IMR-90 (cell line): ENCODE measurements at regions not wholly inside any gene's neighbourhood (a gene's known extent, or its start where the extent isn't known, plus 50 kb on each side); places are given as distances from the start of the nearest gene placed in this dataset.

ENCODE experiments used
- ATAC-seq: fragments of 200-7000 bp; cut with Tn5 transposase; 2 replicates; pipeline ENCODE4 v1.9.1; 2020; ENCODE audit warnings: low read depth, mild to moderate bottlenecking, moderate library complexity
- BruUV-seq: library from RNA; stranded (reverse); fragments of 400-500 nt; replicated peaks from 2 replicates; lab custom pipeline; 2021; lab: Mats Ljungman, UMichigan
- CTCF ChIA-PET: fragments of 300-600 bp; formaldehyde crosslinking; extraction: SDS; loops from one replicate; lab custom pipeline; 2021; ENCODE audit warnings: antibody characterized with exemption; lab: Yijun Ruan, JAX
- POLR2A ChIA-PET: fragments of 300-600 bp; sonication (Branson Sonifier 250); formaldehyde crosslinking; loops from one replicate; lab custom pipeline; 2022; ENCODE audit warnings: antibody characterized with exemption; ENCODE audit not compliant: unreplicated experiment; lab: Charles Lee
- DNase-seq: peaks from one replicate; pipeline ENCODE4 v3.0.0; 2013
- H2AFZ ChIP-seq: replicated peaks from 2 replicates; pipeline ENCODE3; 2013; ENCODE audit warnings: low read length, mild to moderate bottlenecking; ENCODE audit not compliant: poor library complexity
- H2AK5ac ChIP-seq: 2 replicates; pipeline ENCODE4 v1.6.1; 2013; ENCODE audit warnings: low read depth, low read length, inconsistent platforms
- H2AK9ac ChIP-seq: replicated peaks from 2 replicates; pipeline ENCODE3; 2013; ENCODE audit warnings: mild to moderate bottlenecking, low read depth, low read length, moderate library complexity; ENCODE audit not compliant: poor library complexity
- H2BK120ac ChIP-seq: 2 replicates; pipeline ENCODE4 v1.6.1; 2013; ENCODE audit warnings: low read depth, low read length, inconsistent platforms
- H2BK15ac ChIP-seq: 3 replicates; pipeline ENCODE4 v1.6.1; 2013; ENCODE audit warnings: low read depth, low read length, inconsistent platforms
- H2BK20ac ChIP-seq: 2 replicates; pipeline ENCODE4 v1.6.1; 2013; ENCODE audit warnings: low read depth, mild to moderate bottlenecking, inconsistent platforms, low read length, moderate library complexity
- H2BK5ac ChIP-seq: 2 replicates; pipeline ENCODE4 v1.6.1; 2013; ENCODE audit warnings: mild to moderate bottlenecking, low read depth, low read length, inconsistent platforms; ENCODE audit not compliant: poor library complexity, severe bottlenecking
- H3K14ac ChIP-seq: replicated peaks from 2 replicates; pipeline ENCODE4 v1.6.1; 2013; ENCODE audit warnings: low read depth, low read length, inconsistent platforms
- H3K18ac ChIP-seq: 2 replicates; pipeline ENCODE4 v1.6.1; 2013; ENCODE audit warnings: low read depth, low read length, control low read depth
- H3K23ac ChIP-seq: 2 replicates; pipeline ENCODE4 v1.6.1; 2013; ENCODE audit warnings: low read depth, low read length, inconsistent platforms
- H3K27ac ChIP-seq: 2 replicates; pipeline ENCODE4 v1.5.1; 2013; ENCODE audit warnings: mild to moderate bottlenecking, control low read depth, low read length; ENCODE audit not compliant: insufficient read depth
- H3K27me3 ChIP-seq: 2 replicates; pipeline ENCODE4 v1.6.1; 2013; ENCODE audit warnings: low read length; ENCODE audit not compliant: control insufficient read depth, insufficient read depth
- H3K36me3 ChIP-seq: 2 replicates; pipeline ENCODE4 v1.6.1; 2013; ENCODE audit warnings: low read length, mixed read lengths; ENCODE audit not compliant: control insufficient read depth, insufficient read depth
- H3K4ac ChIP-seq: 2 replicates; pipeline ENCODE4 v1.6.1; 2013; ENCODE audit warnings: low read depth, low read length, inconsistent platforms
- H3K4me1 ChIP-seq: 2 replicates; pipeline ENCODE4 v1.6.1; 2013; ENCODE audit warnings: low read length, mixed read lengths; ENCODE audit not compliant: control insufficient read depth, insufficient read depth
- H3K4me2 ChIP-seq: 2 replicates; pipeline ENCODE4 v1.6.1; 2013; ENCODE audit warnings: low read depth, mild to moderate bottlenecking, control low read depth, low read length, moderate library complexity
- H3K4me3 ChIP-seq: 2 replicates; pipeline ENCODE4 v1.5.1; 2013; ENCODE audit warnings: low read depth, mild to moderate bottlenecking, control low read depth, low read length, moderate library complexity; ENCODE audit not compliant: insufficient read depth
- H3K56ac ChIP-seq: 2 replicates; pipeline ENCODE4 v1.6.1; 2013; ENCODE audit warnings: low read length, inconsistent platforms; ENCODE audit not compliant: insufficient read depth; ENCODE audit errors: extremely low read depth
- H3K79me1 ChIP-seq, 2 experiments: 2 replicates each; pipeline ENCODE4 v1.6.1; 2013; ENCODE audit warnings: low read length in 2 of 2, inconsistent platforms in 1 of 2, low read depth in 1 of 2
- H3K9ac ChIP-seq: 2 replicates; pipeline ENCODE4 v1.6.1; 2013; ENCODE audit warnings: low read depth, low read length, control low read depth
- H3K9me1 ChIP-seq: 2 replicates; pipeline ENCODE4 v1.6.1; 2013; ENCODE audit warnings: low read length, inconsistent platforms; ENCODE audit not compliant: insufficient read depth
- H3K9me3 ChIP-seq: 2 replicates; pipeline ENCODE4 v1.6.1; 2013; ENCODE audit warnings: low read length; ENCODE audit not compliant: control insufficient read depth, insufficient read depth
- H4K20me1 ChIP-seq: 2 replicates; pipeline ENCODE4 v1.6.1; 2013; ENCODE audit warnings: low read length, inconsistent platforms; ENCODE audit not compliant: insufficient read depth
- H4K5ac ChIP-seq: 2 replicates; pipeline ENCODE4 v1.6.1; 2013; ENCODE audit warnings: mild to moderate bottlenecking, low read depth, low read length, control low read depth
- H4K8ac ChIP-seq, 2 experiments: 2 replicates each; pipeline ENCODE4 v1.6.1; 2013; ENCODE audit warnings: low read depth in 2 of 2, low read length in 2 of 2, control low read depth in 1 of 2, inconsistent platforms in 1 of 2
- H4K91ac ChIP-seq: 2 replicates; pipeline ENCODE4 v1.6.1; 2013; ENCODE audit warnings: low read depth, low read length, inconsistent platforms; ENCODE audit not compliant: insufficient read depth
- BHLHE40 ChIP-seq: fragments of 150-350 bp; IDR thresholded peaks from 2 replicates; pipeline ENCODE4 v1.6.1; 2016; ENCODE audit warnings: mild to moderate bottlenecking, low read depth, low read length
- CEBPB ChIP-seq: IDR thresholded peaks from 2 replicates; pipeline ENCODE4 v1.6.1; 2012; ENCODE audit warnings: low read depth, low read length, improper control_type of control experiment
- CHD1 ChIP-seq: IDR thresholded peaks from 2 replicates; pipeline ENCODE4 v1.6.1; 2012; ENCODE audit warnings: low read depth, low read length, improper control_type of control experiment
- FOS ChIP-seq: fragments of 150-350 bp; IDR thresholded peaks from 2 replicates; pipeline ENCODE4 v1.6.1; 2016; ENCODE audit warnings: low read depth, low read length
- MAFK ChIP-seq: IDR thresholded peaks from 2 replicates; pipeline ENCODE4 v1.6.1; 2012; ENCODE audit warnings: low read depth, low read length, improper control_type of control experiment
- MAZ ChIP-seq: IDR thresholded peaks from 2 replicates; pipeline ENCODE4 v1.6.1; 2012; ENCODE audit warnings: low read depth, mild to moderate bottlenecking, low read length, improper control_type of control experiment, moderate library complexity, borderline replicate concordance
- MXI1 ChIP-seq: IDR thresholded peaks from 2 replicates; pipeline ENCODE4 v1.6.1; 2012; ENCODE audit warnings: low read depth, mild to moderate bottlenecking, low read length, moderate library complexity, borderline replicate concordance
- NFE2L2 ChIP-seq: fragments of 150-350 bp; IDR thresholded peaks from 2 replicates; pipeline ENCODE4 v1.6.1; 2016; ENCODE audit warnings: low read depth, mild to moderate bottlenecking, low read length
- POLR2A ChIP-seq: IDR thresholded peaks from 2 replicates; pipeline ENCODE4 v1.6.1; 2012; ENCODE audit warnings: mild to moderate bottlenecking, low read depth, low read length
- RAD21 ChIP-seq: IDR thresholded peaks from 2 replicates; pipeline ENCODE4 v1.6.1; 2012; ENCODE audit warnings: low read length, improper control_type of control experiment
- RCOR1 ChIP-seq: IDR thresholded peaks from 2 replicates; pipeline ENCODE4 v1.6.1; 2012; ENCODE audit warnings: mild to moderate bottlenecking, low read length, improper control_type of control experiment; ENCODE audit not compliant: insufficient replicate concordance
- RFX5 ChIP-seq: IDR thresholded peaks from 2 replicates; pipeline ENCODE4 v1.8.0; 2012; ENCODE audit warnings: low read depth, mild to moderate bottlenecking, low read length, moderate library complexity
- SMC3 ChIP-seq: fragments of 150-350 bp; IDR thresholded peaks from 2 replicates; pipeline ENCODE4 v1.6.1; 2016; ENCODE audit warnings: low read depth, mild to moderate bottlenecking, antibody characterized with exemption, low read length, moderate library complexity
- WGBS, 2 experiments: methylation state at CpG; one replicate each; pipeline versions ENCODE4 v1.1.5 to v1.1.7; 2013; ENCODE audit warnings: missing lambda C conversion rate in 2 of 2; ENCODE audit not compliant: insufficient read length in 1 of 2; ENCODE audit errors: extremely low coverage in 2 of 2; 5-methylcytosine and 5-hydroxymethylcytosine counted together
- dilution Hi-C: fragments of 300-500 bp; cut with HindIII; formaldehyde crosslinking; loops from one replicate; pipeline ENCODE4 v1.14.3; 2018; ENCODE audit warnings: low sequenced_read_pairs; ENCODE audit not compliant: unreplicated experiment
- in situ Hi-C: fragments of 300-500 bp; cut with MboI; formaldehyde crosslinking; loops from 3 replicates; pipeline ENCODE4 v1.14.3; 2019; ENCODE audit warnings: low sequenced_read_pairs, inconsistent platforms, mixed read lengths
- intact Hi-C: fragments of 100-400 bp; cut with micrococcal nuclease; formaldehyde crosslinking; loops from 2 replicates; pipeline ENCODE4 v1.10.0; 2022
- TF ChIP-seq, protein P1 (sequence below): conservative IDR thresholded peaks from 2 replicates; pipeline ENCODE4 v1.5.1; 2012; ENCODE audit warnings: mild to moderate bottlenecking, low read depth, low read length, improper control_type of control experiment
- TF ChIP-seq, protein P2 (sequence below): fragments of 150-350 bp; IDR thresholded peaks from 2 replicates; pipeline ENCODE4 v1.6.1; 2016; ENCODE audit warnings: low read depth, mild to moderate bottlenecking, low read length, moderate library complexity, borderline replicate concordance
- TF ChIP-seq, protein P3 (sequence below): fragments of 150-350 bp; IDR thresholded peaks from 2 replicates; pipeline ENCODE4 v1.6.1; 2017; ENCODE audit warnings: mild to moderate bottlenecking, antibody characterized with exemption, low read length, low read depth

DNA sequence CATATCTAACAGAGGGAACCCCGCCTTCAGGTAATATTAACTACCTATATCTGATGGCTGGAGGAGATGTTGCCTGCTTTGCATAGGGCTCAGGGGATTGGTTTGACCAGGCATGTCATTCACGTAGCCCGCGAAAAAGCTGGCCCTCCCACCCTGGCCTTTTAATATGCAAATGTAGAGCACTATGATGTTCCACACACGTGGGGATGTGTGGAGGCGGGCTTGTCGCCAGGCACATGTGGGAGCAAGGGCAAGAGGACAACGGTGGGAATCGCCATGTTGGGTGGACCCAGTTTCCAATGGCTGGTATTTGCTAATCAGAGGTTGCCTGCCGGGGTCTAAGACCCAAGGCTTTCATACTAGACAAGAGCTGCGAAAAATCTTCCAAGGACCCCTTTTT lies 469.8 kb downstream of the ZPLD1 start:
- H3K56ac ChIP-seq = no peak overlapping the region
- no peak overlapping the region for H4K91ac ChIP-seq
- no peak overlapping the region for H2BK15ac ChIP-seq
- H3K4me2 ChIP-seq = no peak overlapping the region
- no peak overlapping the region for H3K4me3 ChIP-seq
- H2BK5ac ChIP-seq = no peak overlapping the region
- no peak overlapping the region for H2AK5ac ChIP-seq
- no TSS peak for BruUV-seq
- H3K27me3 ChIP-seq = no peaks in the 10 kb centered on the region
- H4K5ac ChIP-seq = no peak overlapping the region
- H4K8ac ChIP-seq = no peak overlapping the region
- ChIA-PET CTCF (no interaction called here), POLR2A (no interaction called here)
- H3K4me1 ChIP-seq = no peaks in the 10 kb centered on the region
- no peak overlapping the region for H3K27ac ChIP-seq
- in situ Hi-C loops = no loop called here
- DNase-seq (no peak), ATAC-seq (no peak)
- H3K4ac ChIP-seq = no peak overlapping the region
- H3K9me1 ChIP-seq = no peaks in the 10 kb centered on the region
- no peaks in the 10 kb centered on the region for H3K79me1 ChIP-seq
- no peak for TF ChIP-seq CHD1
- TF ChIP-seq RAD21 = no peak
- TF ChIP-seq MXI1 = no peak
- no peak for TF ChIP-seq CEBPB
- no peak for TF ChIP-seq RFX5
- no peak for TF ChIP-seq NFE2L2
- TF ChIP-seq, protein P1, sequence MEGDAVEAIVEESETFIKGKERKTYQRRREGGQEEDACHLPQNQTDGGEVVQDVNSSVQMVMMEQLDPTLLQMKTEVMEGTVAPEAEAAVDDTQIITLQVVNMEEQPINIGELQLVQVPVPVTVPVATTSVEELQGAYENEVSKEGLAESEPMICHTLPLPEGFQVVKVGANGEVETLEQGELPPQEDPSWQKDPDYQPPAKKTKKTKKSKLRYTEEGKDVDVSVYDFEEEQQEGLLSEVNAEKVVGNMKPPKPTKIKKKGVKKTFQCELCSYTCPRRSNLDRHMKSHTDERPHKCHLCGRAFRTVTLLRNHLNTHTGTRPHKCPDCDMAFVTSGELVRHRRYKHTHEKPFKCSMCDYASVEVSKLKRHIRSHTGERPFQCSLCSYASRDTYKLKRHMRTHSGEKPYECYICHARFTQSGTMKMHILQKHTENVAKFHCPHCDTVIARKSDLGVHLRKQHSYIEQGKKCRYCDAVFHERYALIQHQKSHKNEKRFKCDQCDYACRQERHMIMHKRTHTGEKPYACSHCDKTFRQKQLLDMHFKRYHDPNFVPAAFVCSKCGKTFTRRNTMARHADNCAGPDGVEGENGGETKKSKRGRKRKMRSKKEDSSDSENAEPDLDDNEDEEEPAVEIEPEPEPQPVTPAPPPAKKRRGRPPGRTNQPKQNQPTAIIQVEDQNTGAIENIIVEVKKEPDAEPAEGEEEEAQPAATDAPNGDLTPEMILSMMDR = no peak
- TF ChIP-seq POLR2A = no peak
- TF ChIP-seq MAFK = no peak
- no peak for TF ChIP-seq SMC3
- TF ChIP-seq FOS = no peak
- TF ChIP-seq BHLHE40 = no peak
- TF ChIP-seq RCOR1 = no peak
- TF ChIP-seq, protein P2, sequence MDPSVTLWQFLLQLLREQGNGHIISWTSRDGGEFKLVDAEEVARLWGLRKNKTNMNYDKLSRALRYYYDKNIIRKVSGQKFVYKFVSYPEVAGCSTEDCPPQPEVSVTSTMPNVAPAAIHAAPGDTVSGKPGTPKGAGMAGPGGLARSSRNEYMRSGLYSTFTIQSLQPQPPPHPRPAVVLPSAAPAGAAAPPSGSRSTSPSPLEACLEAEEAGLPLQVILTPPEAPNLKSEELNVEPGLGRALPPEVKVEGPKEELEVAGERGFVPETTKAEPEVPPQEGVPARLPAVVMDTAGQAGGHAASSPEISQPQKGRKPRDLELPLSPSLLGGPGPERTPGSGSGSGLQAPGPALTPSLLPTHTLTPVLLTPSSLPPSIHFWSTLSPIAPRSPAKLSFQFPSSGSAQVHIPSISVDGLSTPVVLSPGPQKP = no peak
- TF ChIP-seq, protein P3, sequence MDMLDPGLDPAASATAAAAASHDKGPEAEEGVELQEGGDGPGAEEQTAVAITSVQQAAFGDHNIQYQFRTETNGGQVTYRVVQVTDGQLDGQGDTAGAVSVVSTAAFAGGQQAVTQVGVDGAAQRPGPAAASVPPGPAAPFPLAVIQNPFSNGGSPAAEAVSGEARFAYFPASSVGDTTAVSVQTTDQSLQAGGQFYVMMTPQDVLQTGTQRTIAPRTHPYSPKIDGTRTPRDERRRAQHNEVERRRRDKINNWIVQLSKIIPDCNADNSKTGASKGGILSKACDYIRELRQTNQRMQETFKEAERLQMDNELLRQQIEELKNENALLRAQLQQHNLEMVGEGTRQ = no peak
- TF ChIP-seq MAZ = no peak
- no peaks in the 10 kb centered on the region for H3K9me3 ChIP-seq
- no peaks in the 10 kb centered on the region for H4K20me1 ChIP-seq
- H2BK120ac ChIP-seq = no peak overlapping the region
- intact Hi-C loops = no loop called here
- dilution Hi-C loops = no loop called here
- H3K36me3 ChIP-seq = no peaks in the 10 kb centered on the region
- H3K14ac ChIP-seq = no peak overlapping the region
- no CpG with 5 or more reads among the region's 11 CpGs for WGBS, 2 experiments
- no peak overlapping the region for H2BK20ac ChIP-seq
- H3K23ac ChIP-seq = no peak overlapping the region
- no peak overlapping the region for H3K18ac ChIP-seq
- H3K9ac ChIP-seq = no peak overlapping the region
- H2AK9ac ChIP-seq = no peak overlapping the region
- H2AFZ ChIP-seq = no peak overlapping the region
